ENCODE measurements at regions not wholly inside any gene's neighbourhood (a gene's known extent, or its start where the extent isn't known, plus 50 kb on each side); places are given as distances from the start of the nearest gene placed in this dataset.

GRCh38 chr13:69199664-69200063 lies 908.0 kb upstream of the ATXN8OS start:
- TF ChIP-seq PPARD (CRISPR knock-in tag; IDR thresholded peaks at IDR 0.05) (no peak), ZNF586 (CRISPR knock-in tag; conservative IDR thresholded peaks at IDR 0.05) (no peak), DNMT1 (IDR thresholded peaks at IDR 0.05) (no peak), FOXJ3 (CRISPR knock-in tag; IDR thresholded peaks at IDR 0.05) (no peak), NEUROD1 (IDR thresholded peaks at IDR 0.05; ENCODE audit: borderline replicate concordance, low read depth, low read length, partially characterized antibody) (no peak), ARHGAP35 (IDR thresholded peaks at IDR 0.05; ENCODE audit: partially characterized antibody) (no peak), ARID2 (IDR thresholded peaks at IDR 0.05) (no peak)
- TF ChIP-seq, protein P1, sequence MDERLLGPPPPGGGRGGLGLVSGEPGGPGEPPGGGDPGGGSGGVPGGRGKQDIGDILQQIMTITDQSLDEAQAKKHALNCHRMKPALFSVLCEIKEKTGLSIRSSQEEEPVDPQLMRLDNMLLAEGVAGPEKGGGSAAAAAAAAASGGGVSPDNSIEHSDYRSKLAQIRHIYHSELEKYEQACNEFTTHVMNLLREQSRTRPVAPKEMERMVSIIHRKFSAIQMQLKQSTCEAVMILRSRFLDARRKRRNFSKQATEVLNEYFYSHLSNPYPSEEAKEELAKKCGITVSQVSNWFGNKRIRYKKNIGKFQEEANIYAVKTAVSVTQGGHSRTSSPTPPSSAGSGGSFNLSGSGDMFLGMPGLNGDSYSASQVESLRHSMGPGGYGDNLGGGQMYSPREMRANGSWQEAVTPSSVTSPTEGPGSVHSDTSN (CRISPR knock-in tag; IDR thresholded peaks at IDR 0.05; ENCODE audit: low read depth), result no peak
- TF ChIP-seq, protein P1 (tag; conservative IDR thresholded peaks at IDR 0.05; ENCODE audit: low read depth), result no peak
- WGBS (ENCODE audit: insufficient coverage, low coverage, missing lambda C conversion rate), result 4% methylated on average over 5 of the region's 5 CpGs
- DNase-seq (ENCODE audit: extremely low read depth in 1 of 4, low spot score in 3 of 4) (peak in 1 of 4 experiments; percentile 11), ATAC-seq (no peak; the same call in 2 of the 3 replicates), FAIRE-seq (no peak)
- Histone ChIP-seq H3K4me2 (ENCODE audit: insufficient read depth, low read length) (no peak overlapping the region), H4K20me1 (replicated peaks; ENCODE audit: control insufficient read depth, insufficient read depth, low read length) (no peaks in the 10 kb centered on the region), H3K9me3 (replicated peaks; ENCODE audit: control insufficient read depth, insufficient read depth, low read depth, low read length) (no peaks in the 10 kb centered on the region), H3K79me2 (ENCODE audit: control insufficient read depth, insufficient read depth, low read length) (no peaks in the 10 kb centered on the region), H3K27me3 (ENCODE audit: control insufficient read depth in 2 of 2, insufficient read depth in 2 of 2, low read length in 2 of 2) (no peaks in the 10 kb centered on the region), H3K27ac (ENCODE audit: extremely low read depth, low read depth, low read length) (no peak overlapping the region), H2AFZ (ENCODE audit: low read depth, low read length) (no peak overlapping the region), H3K9me1 (ENCODE audit: control insufficient read depth, insufficient read depth, low read length) (no peaks in the 10 kb centered on the region), H3K4me3 (no peak overlapping the region), H3K4me1 (replicated peaks in 1 of 2; ENCODE audit: control insufficient read depth in 2 of 2, insufficient read depth in 2 of 2, low read length in 2 of 2) (no peaks in the 10 kb centered on the region), H3K9ac (ENCODE audit: insufficient read depth in 1 of 2, low read depth in 2 of 2, low read length in 2 of 2) (no peak overlapping the region), H3K36me3 (ENCODE audit: control insufficient read depth, insufficient read depth, low read length) (no peaks in the 10 kb centered on the region)
- POLR2A ChIA-PET, result no interaction called here
- in situ Hi-C loops (cut with MboI), result no loop called here
- CTCF ChIA-PET (ENCODE audit: low intra/inter-chr PET ratio), result no interaction called here
- intact Hi-C loops (cut with micrococcal nuclease), result no loop called here
- BruUV-seq (replicated peaks), result no TSS peak

Data from K562 (cell line).